NCI-H510A treated with DMSO at 0.1 percent for 48 hours (cell line): ENCODE measurements at regions not wholly inside any gene's neighbourhood (a gene's known extent, or its start where the extent isn't known, plus 50 kb on each side); places are given as distances from the start of the nearest gene placed in this dataset.

Experiments used
- DNase-seq: peaks from one replicate; lab custom pipeline; 2025; lab: John Stamatoyannopoulos, UW

DNA sequence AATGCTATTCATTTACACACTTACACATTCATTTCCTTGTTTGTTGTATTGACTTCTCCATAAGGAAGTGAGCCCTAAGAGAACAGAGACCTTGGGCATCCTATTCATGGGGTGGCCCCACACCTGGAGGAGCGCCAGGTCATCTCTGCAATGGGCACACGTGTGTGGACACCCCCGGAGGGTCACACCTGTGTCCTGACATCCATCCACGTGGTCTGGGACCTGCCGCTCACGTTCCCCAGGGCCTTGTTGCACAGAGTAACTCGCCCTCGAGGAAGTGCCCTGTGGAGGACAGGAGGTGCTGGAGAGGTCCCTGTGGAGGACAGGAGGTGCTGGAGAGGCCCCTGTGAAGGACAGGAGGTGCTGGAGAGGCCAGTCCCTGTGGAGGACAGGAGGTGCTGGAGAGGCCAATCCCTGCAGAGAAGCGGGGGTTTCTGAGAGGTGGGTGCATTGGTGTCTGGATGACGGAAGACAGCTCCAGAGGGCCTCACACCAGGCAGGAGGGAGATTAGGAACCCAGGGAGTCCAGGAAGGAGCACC, 73.2 kb upstream of the GPC1 start:
- no peak for DNase-seq

- no peak for DNase-seq
Observed at GRCh38 chr2:240362826-240363745, 72.4 kb upstream of the GPC1 start.

GRCh38 chr2:240363746-240364581, 71.5 kb upstream of the GPC1 start:
- no peak for DNase-seq

DNA sequence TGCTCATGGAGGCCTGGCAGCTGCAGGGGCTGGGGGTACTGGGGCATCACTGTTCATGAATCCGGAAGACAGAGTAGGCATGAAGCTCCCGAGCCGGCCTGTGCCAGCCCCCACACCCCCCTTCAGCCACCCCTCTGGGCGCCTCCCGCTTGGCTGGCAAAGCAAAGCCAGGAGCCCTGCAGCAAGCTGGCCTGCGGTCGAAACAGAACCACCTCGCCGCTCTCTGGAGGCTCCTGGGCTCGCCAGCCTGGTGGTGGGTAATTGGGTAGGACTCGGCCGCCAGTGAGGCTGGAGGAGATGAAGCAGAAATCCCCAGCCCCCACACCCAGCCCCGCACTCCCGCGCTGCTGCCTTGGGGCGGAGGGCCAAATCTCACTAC, 70.9 kb upstream of the GPC1 start:
- DNase-seq: no peak

- DNase-seq: no peak
Observed at GRCh38 chr2:240364961-240365775, 70.3 kb upstream of the GPC1 start.

- no peak for DNase-seq
Observed at GRCh38 chr2:240365971-240366471, 69.4 kb upstream of the GPC1 start.

DNA sequence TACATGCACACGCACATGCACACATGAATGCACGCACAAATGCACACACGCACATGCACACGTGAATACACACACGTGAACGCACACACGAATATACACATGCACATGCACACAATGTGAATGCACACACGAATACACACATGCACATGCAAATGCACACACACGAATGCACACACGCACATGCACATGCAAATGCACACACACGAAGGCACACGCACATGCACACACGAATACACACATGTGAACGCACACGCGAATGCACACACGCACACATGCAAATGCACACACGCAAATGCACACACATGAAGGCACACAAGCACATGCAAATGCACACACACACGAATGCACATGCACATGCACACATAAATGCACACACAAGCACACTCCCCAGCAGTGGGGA, 68.6 kb upstream of the GPC1 start:
- DNase-seq: no peak

DNA sequence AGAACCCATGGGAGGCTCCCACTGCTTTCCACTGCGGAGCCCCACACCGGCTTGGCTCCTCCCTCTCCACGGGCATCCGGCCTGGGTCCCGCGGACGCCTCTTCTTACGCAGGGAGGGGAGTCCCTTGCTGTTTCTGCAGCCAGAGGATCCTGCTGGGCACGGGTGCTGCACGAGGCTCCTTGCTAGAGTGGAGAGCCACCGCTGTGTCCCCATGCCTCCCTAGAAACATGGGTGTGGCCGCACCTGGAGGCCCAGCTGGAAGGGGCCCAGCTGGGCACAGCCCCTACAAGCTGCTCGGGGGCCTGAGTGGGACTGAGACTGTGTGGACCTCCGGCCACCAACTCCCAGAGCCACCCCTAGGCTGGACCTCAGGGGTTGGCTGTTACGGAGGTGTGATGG, 67.7 kb upstream of the GPC1 start:
- DNase-seq: no peak

- no peak for DNase-seq
Observed at GRCh38 chr2:240368781-240369331, 66.6 kb upstream of the GPC1 start.

- no peak for DNase-seq
Observed at GRCh38 chr2:240369335-240369734, 66.1 kb upstream of the GPC1 start.

- DNase-seq: no peak
Observed at GRCh38 chr2:240369801-240370585, 65.5 kb upstream of the GPC1 start.

GRCh38 chr2:240371129-240372000, 64.1 kb upstream of the GPC1 start:
- no peak for DNase-seq

DNA sequence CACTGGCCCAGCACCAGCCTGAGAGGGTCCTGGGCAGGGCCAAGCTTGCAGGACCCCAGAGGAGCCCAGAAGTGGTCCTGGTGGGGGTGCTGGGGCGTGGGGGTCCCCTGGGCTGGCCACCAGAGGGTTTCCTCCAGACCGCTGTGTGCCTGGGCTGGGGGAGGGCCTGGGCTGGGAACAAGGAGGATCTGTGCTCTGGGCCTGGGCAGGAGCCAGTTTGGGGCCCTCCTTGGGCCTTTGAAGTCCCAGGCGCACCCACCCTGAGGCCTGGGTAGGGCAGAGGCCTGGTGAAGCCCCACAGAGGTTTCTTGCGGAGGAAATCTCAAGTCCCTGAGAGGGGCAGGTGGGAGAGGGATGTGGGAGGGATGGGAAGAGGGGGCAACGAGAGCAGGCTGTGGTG, 63.4 kb upstream of the GPC1 start:
- no peak for DNase-seq

DNA sequence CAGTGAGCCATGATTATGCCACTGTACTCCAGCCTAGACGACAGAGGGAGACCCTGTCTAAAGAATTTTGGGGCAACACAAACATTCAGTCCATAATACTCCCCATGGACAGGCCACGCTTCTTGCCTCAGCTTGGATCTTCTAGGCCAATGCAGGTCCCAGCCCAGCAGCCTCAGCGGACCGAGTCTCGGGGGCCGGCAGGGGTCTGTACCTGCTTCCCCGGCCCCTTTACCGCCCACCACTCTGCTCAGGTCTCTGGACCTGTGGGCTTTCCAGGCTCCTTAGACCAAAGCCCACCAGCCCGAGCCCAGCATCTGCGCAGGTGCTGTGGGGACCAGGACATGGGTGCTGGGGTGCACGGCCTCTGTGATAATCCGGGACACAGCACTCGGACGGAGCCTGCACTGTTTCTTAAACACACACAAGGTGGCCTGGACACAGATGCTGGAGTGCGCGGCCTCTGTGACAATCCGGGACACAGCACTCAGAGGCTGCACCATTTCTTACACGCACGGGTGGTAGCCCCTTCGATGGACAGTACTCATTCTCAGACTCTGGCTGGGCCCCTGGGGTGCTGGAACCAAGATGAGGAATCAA, 62.1 kb upstream of the GPC1 start:
- DNase-seq: no peak

- no peak for DNase-seq
Observed at GRCh38 chr2:240374085-240374907, 61.2 kb upstream of the GPC1 start.

- DNase-seq: no peak
Observed at GRCh38 chr2:240375024-240375645, 60.3 kb upstream of the GPC1 start.

DNA sequence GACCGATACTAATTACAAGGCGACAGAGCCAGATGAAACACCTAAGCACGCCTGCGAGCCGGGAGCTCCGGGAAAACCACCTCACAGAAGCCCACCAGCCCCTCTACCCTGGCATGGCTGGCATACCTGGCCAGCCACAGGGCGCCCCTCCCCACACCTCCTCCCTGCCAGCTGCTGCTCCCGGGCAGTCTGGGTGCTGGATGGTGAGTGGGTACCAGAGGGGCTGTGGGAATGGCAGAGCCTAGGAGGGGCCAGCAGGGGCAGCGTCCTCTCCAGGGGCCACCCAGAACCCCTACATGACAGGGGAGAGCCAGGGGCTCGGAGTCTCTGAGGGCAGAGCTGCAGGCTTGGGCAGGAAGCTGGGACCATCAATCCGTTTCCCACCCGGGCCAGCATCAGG, 58.7 kb upstream of the GPC1 start:
- no peak for DNase-seq

DNA sequence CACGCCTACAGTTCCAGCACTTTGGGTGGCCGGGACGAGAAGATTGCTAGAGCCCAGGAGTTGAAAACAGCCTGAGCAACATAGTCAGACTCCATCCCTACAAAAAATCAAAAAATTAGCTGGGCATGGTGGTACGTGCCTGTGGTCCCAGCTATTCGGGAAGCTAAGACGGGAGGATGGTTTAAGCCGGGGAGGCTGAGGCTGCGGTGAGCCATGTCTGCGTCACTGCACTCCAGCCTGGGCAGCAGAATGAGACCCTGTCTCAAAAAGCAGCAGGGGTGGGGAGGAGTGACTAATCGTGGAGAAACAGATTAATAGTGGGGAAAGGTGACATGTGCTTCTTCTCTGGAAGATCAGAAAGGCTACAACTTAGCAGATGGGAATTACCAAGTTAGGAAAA, 58.1 kb upstream of the GPC1 start:
- DNase-seq: no peak
